ENCODE measurements at regions not wholly inside any gene's neighbourhood (a gene's known extent, or its start where the extent isn't known, plus 50 kb on each side); places are given as distances from the start of the nearest gene placed in this dataset.

GRCh38 chr22:47842119-47842518 lies 1079.7 kb downstream of the TBC1D22A start:
- Histone ChIP-seq H3K4me1 (ENCODE audit: control insufficient read depth in 1 of 2, insufficient read depth in 2 of 2, low read length in 2 of 2) (no peaks in the 10 kb centered on the region), H3K27ac (ENCODE audit: low read depth, low read length) (no peak overlapping the region), H3K9me3 (ENCODE audit: control insufficient read depth in 1 of 2, insufficient read depth in 1 of 2, low read depth in 1 of 2, low read length in 2 of 2) (no peaks in the 10 kb centered on the region), H4K20me1 (ENCODE audit: insufficient read depth) (no peaks in the 10 kb centered on the region), H2AFZ (ENCODE audit: low read depth, low read length, poor library complexity, severe bottlenecking) (no peak overlapping the region), H3K9me2 (ENCODE audit: insufficient read depth) (no peaks in the 10 kb centered on the region), H3K36me3 (ENCODE audit: control insufficient read depth in 1 of 2, insufficient read depth in 2 of 2, low read length in 2 of 2) (no peaks in the 10 kb centered on the region), H3K4me3 (replicated peaks in 1 of 2; ENCODE audit: low read depth in 1 of 2, low read length in 2 of 2) (no peak overlapping the region), H3K9ac (ENCODE audit: low read length) (no peak overlapping the region), H3K79me2 (ENCODE audit: insufficient read depth, low read length) (no peaks in the 10 kb centered on the region), H3K27me3 (ENCODE audit: insufficient read depth, low read length) (no peaks in the 10 kb centered on the region), H3K4me2 (ENCODE audit: low read length) (no peak overlapping the region)
- POLR2A ChIA-PET: no interaction called here
- CTCF ChIA-PET: no interaction called here
- BruUV-seq (replicated peaks): no TSS peak
- DNase-seq (ENCODE audit: low read depth, low spot score) (no peak), ATAC-seq (no peak)
- RAD21 ChIA-PET (ENCODE audit: low non-redundant PET in 1 of 2, low total read pairs in 2 of 2, uncharacterized antibody in 2 of 2, unreplicated experiment in 2 of 2): no interaction called here
- intact Hi-C loops (cut with micrococcal nuclease): no loop called here
- no peak for TF ChIP-seq FOSL1 (IDR thresholded peaks at IDR 0.05; ENCODE audit: low read depth)
- TF ChIP-seq ZNF274 (IDR thresholded peaks at IDR 0.05; ENCODE audit: low read depth, low read length): no peak
- no peak for TF ChIP-seq ZBTB33 (IDR thresholded peaks at IDR 0.05; ENCODE audit: extremely low read depth, insufficient replicate concordance, low read length)
- TF ChIP-seq SP1 (IDR thresholded peaks at IDR 0.05; ENCODE audit: low read depth): no peak
- TF ChIP-seq EZH2phosphoT487 (IDR thresholded peaks at IDR 0.05; ENCODE audit: borderline replicate concordance): no peak
- no peak for TF ChIP-seq ATF3 (IDR thresholded peaks at IDR 0.05)
- TF ChIP-seq JUND (IDR thresholded peaks at IDR 0.05): no peak
- TF ChIP-seq TCF7L2 (IDR thresholded peaks at IDR 0.05; ENCODE audit: borderline replicate concordance, extremely low read depth, insufficient read depth, insufficient read length): no peak
- no peak for TF ChIP-seq EGR1 (IDR thresholded peaks at IDR 0.05; ENCODE audit: low read depth)
- no peak for TF ChIP-seq CBX3 (IDR thresholded peaks at IDR 0.05; ENCODE audit: low read depth)
- no peak for TF ChIP-seq CTCF (IDR thresholded peaks at IDR 0.05 in 2 of 3, conservative IDR thresholded peaks at IDR 0.05 in 1 of 3; ENCODE audit: borderline replicate concordance in 1 of 3, insufficient read depth in 1 of 3, low read depth in 2 of 3, low read length in 2 of 3)
- no peak for TF ChIP-seq ZFX (IDR thresholded peaks at IDR 0.05)
- no peak for TF ChIP-seq RAD21 (IDR thresholded peaks at IDR 0.05; ENCODE audit: low read depth)
- no peak for TF ChIP-seq YY1 (IDR thresholded peaks at IDR 0.05; ENCODE audit: extremely low read depth, insufficient replicate concordance, low read depth, low read length)
- no peak for TF ChIP-seq MAX (IDR thresholded peaks at IDR 0.05)
- TF ChIP-seq SRF (IDR thresholded peaks at IDR 0.05; ENCODE audit: low read depth): no peak
- TF ChIP-seq POLR2AphosphoS5 (IDR thresholded peaks at IDR 0.05; ENCODE audit: low read depth, low read length): no peak
- no peak for TF ChIP-seq POLR2A (IDR thresholded peaks at IDR 0.05; ENCODE audit: borderline replicate concordance, extremely low read depth, insufficient read depth, insufficient read length)
